ENCODE measurements at regions not wholly inside any gene's neighbourhood (a gene's known extent, or its start where the extent isn't known, plus 50 kb on each side); places are given as distances from the start of the nearest gene placed in this dataset.

- no peak for DNase-seq (ENCODE audit: low spot score in 2 of 2)
- intact Hi-C loops (cut with DNase I; ENCODE audit: low total_unique reads): no loop called here
- no peak overlapping the region for H3K4me3 ChIP-seq (ENCODE audit: low read depth, poor library complexity, severe bottlenecking)
- TF ChIP-seq CTCF (IDR thresholded peaks at IDR 0.05): no peak
- no peak for TF ChIP-seq POLR2A (IDR thresholded peaks at IDR 0.05)
- WGBS, 2 donors: 78 to 89% methylated on average over 6 of the region's 6 CpGs
Observed at GRCh38 chr15:96737408-96737807, 406.9 kb downstream of the NR2F2 start.

GRCh38 chr15:96746665-96747064 lies 416.2 kb downstream of the NR2F2 start:
- intact Hi-C loops (cut with DNase I; ENCODE audit: low total_unique reads): no loop called here
- WGBS, 2 donors: 64 to 68% methylated on average over 4 of the region's 4 CpGs
- H3K4me3 ChIP-seq (ENCODE audit: low read depth, poor library complexity, severe bottlenecking): no peak overlapping the region
- DNase-seq (ENCODE audit: low spot score in 2 of 2): no peak
- no peak for TF ChIP-seq POLR2A (IDR thresholded peaks at IDR 0.05)
- no peak for TF ChIP-seq CTCF (IDR thresholded peaks at IDR 0.05)

GRCh38 chr15:96747291-96747690 lies 416.8 kb downstream of the NR2F2 start:
- intact Hi-C loops (cut with DNase I; ENCODE audit: low total_unique reads): no loop called here
- 74% methylated on average over 4 of the region's 4 CpGs for WGBS, 2 donors
- DNase-seq (ENCODE audit: low spot score in 2 of 2): no peak
- no peak for TF ChIP-seq POLR2A (IDR thresholded peaks at IDR 0.05)
- TF ChIP-seq CTCF (IDR thresholded peaks at IDR 0.05): no peak
- H3K4me3 ChIP-seq (ENCODE audit: low read depth, poor library complexity, severe bottlenecking): no peak overlapping the region

GRCh38 chr15:96750361-96750760 lies 419.9 kb downstream of the NR2F2 start:
- intact Hi-C loops (cut with DNase I; ENCODE audit: low total_unique reads): no loop called here
- TF ChIP-seq POLR2A (IDR thresholded peaks at IDR 0.05): no peak
- no peak for TF ChIP-seq CTCF (IDR thresholded peaks at IDR 0.05)
- H3K4me3 ChIP-seq (ENCODE audit: low read depth, poor library complexity, severe bottlenecking): no peak overlapping the region
- 78 to 85% methylated on average over 3 of the region's 3 CpGs for WGBS, 2 donors
- no peak for DNase-seq (ENCODE audit: low spot score in 2 of 2)

- intact Hi-C loops (cut with DNase I; ENCODE audit: low total_unique reads): no loop called here
- 58% methylated on average over 3 of the region's 3 CpGs for WGBS, 2 donors
- H3K4me3 ChIP-seq (ENCODE audit: low read depth, poor library complexity, severe bottlenecking): no peak overlapping the region
- TF ChIP-seq POLR2A (IDR thresholded peaks at IDR 0.05) (no peak), CTCF (IDR thresholded peaks at IDR 0.05) (no peak)
- no peak for DNase-seq (ENCODE audit: low spot score in 2 of 2)
Observed at GRCh38 chr15:96756146-96756545, 425.6 kb downstream of the NR2F2 start.

GRCh38 chr15:96756656-96757055 lies 426.2 kb downstream of the NR2F2 start:
- H3K4me3 ChIP-seq (ENCODE audit: low read depth, poor library complexity, severe bottlenecking): no peak overlapping the region
- no peak for DNase-seq (ENCODE audit: low spot score in 2 of 2)
- intact Hi-C loops (cut with DNase I; ENCODE audit: low total_unique reads): no loop called here
- 71 to 86% methylated on average over 15 of the region's 15 CpGs for WGBS, 2 donors
- TF ChIP-seq POLR2A (IDR thresholded peaks at IDR 0.05) (no peak), CTCF (IDR thresholded peaks at IDR 0.05) (no peak)
